Psoas muscle (tissue), 7 donors: ENCODE measurements at regions not wholly inside any gene's neighbourhood (a gene's known extent, or its start where the extent isn't known, plus 50 kb on each side); places are given as distances from the start of the nearest gene placed in this dataset.

Source experiments
- ATAC-seq, 4 donors: fragments of 200-7000 bp; cut with Tn5 transposase; one replicate each; pipeline ENCODE4 v1.9.1; 2020; ENCODE audit warnings: moderate library complexity in 3 of 4, mild to moderate bottlenecking in 2 of 4
- DNase-seq, 2 donors: peaks; one replicate each; pipeline ENCODE4 v3.0.0-alpha.2; 2020
- H3K27ac ChIP-seq: fragments of 200-600 bp; one replicate; pipeline ENCODE4 v1.8.0; 2022
- H3K27me3 ChIP-seq, 3 donors: fragments of 200-600 bp in 1 of 3; one replicate each; pipeline versions ENCODE4 v1.6.1 to v1.8.0; 2013 to 2022; ENCODE audit warnings: low read length in 2 of 3, mild to moderate bottlenecking in 2 of 3, moderate library complexity in 1 of 3; ENCODE audit not compliant: insufficient read depth in 3 of 3
- H3K36me3 ChIP-seq, 2 donors: fragments of 200-600 bp in 1 of 2; one replicate each; pipeline versions ENCODE4 v1.6.1 to v1.8.0; 2013 to 2022; ENCODE audit warnings: low read depth in 1 of 2, mild to moderate bottlenecking in 1 of 2, moderate library complexity in 1 of 2; ENCODE audit not compliant: insufficient read depth in 1 of 2
- H3K4me1 ChIP-seq: fragments of 200-600 bp; one replicate; pipeline ENCODE4 v1.8.0; 2022
- H3K4me3 ChIP-seq: fragments of 200-600 bp; one replicate; pipeline ENCODE4 v1.8.0; 2022; ENCODE audit warnings: mild to moderate bottlenecking
- H3K9me3 ChIP-seq: fragments of 200-600 bp; one replicate; pipeline ENCODE4 v1.8.0; 2022
- CTCF ChIP-seq: fragments of 200-600 bp; IDR thresholded peaks from one replicate; pipeline ENCODE4 v1.8.0; 2022; ENCODE audit warnings: antibody characterized with exemption
- WGBS, 3 donors: extraction: QIAGEN DNeasy Blood & Tissue Kit; methylation state at CpG; one replicate each; pipeline versions ENCODE4 v1.1.6 to v1.1.7; 2013; 5-methylcytosine and 5-hydroxymethylcytosine counted together
- intact Hi-C, 2 donors: fragments of 100-400 bp; cut with DNase I; formaldehyde crosslinking; loops; one replicate each; pipeline versions ENCODE4 v1.11.0 to v1.14.2; 2022
- donor health status: healthy with polysubstance abuse.
- donor health status: DM: no; HTN: no; CAD: no; lungs with moderate emphysema.
- donor health status: Bipolar disorder and iron deficiency.
- donor health status: healthy.
- donor health status: DM: yes; HTN: yes; CAD: no.
- donor health status: DM: no; HTN: no; CAD: no.
- donor health status: DM: yes; HTN: yes; CAD: no.

- Histone ChIP-seq H3K36me3 (no peaks in the 10 kb centered on the region), H3K27ac (no peak overlapping the region), H3K9me3 (no peaks in the 10 kb centered on the region), H3K27me3 (no peaks in the 10 kb centered on the region), H3K4me1 (no peaks in the 10 kb centered on the region), H3K4me3 (no peak overlapping the region)
- no peak for TF ChIP-seq CTCF
- intact Hi-C loops: no loop called here
- ATAC-seq: no peak
- no peak for DNase-seq
Measured at GRCh38 chr7:96578606-96579005, 131.0 kb downstream of the SEM1 start.

DNA sequence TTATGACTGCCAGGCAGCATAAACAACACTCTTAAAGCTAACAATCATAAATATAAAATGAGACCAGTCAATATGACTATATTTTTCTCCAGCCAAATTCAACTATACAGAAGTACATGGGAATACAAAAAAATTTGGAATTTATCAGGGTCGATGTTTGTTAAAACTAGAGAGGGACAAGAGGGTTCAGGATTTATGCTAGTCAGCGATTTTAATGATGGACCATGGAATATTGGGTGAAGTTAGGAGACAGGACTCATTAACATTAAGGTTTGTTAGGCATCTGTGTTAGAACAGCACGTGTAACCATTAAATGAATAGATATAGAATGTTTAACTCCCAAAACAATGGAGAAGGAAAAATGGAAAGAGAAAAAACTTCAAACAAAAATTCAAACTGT lies 146.2 kb downstream of the SEM1 start:
- H3K4me1 ChIP-seq: no peaks in the 10 kb centered on the region
- TF ChIP-seq CTCF: no peak
- H3K36me3 ChIP-seq: no peaks in the 10 kb centered on the region
- H3K9me3 ChIP-seq: no peaks in the 10 kb centered on the region
- no peaks in the 10 kb centered on the region for H3K27me3 ChIP-seq
- ATAC-seq (no peak), DNase-seq (no peak)
- WGBS, 3 donors: 77 to 86% (median 77%) methylated on average over 3 of the region's 3 CpGs
- intact Hi-C loops: no loop called here
- H3K4me3 ChIP-seq: no peak overlapping the region
- no peak overlapping the region for H3K27ac ChIP-seq

- TF ChIP-seq CTCF: no peak
- intact Hi-C loops: no loop called here
- ATAC-seq (no peak), DNase-seq (no peak)
- Histone ChIP-seq H3K4me3 (no peak overlapping the region), H3K36me3 (no peaks in the 10 kb centered on the region), H3K4me1 (no peaks in the 10 kb centered on the region), H3K9me3 (no peaks in the 10 kb centered on the region), H3K27me3 (no peaks in the 10 kb centered on the region), H3K27ac (no peak overlapping the region)
Measured at GRCh38 chr7:96562966-96563365, 146.7 kb downstream of the SEM1 start.

DNA sequence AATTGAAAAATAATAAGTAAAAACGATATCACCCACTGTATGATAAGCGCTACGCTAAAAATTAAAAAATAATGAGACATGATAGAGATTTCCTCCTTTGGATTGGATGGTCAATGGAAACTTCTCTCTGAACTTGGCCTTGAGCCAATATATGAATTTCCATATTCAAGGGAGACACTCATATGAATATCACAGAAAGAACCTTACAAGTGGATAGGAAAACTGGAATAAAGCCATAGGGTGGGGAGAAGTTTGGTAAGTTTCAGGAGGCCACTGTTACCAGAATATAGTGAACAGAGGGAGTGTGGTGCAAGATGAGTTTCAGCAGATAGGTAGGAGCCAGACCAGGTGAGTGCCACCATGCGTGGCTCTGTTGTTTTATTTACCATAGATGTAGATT lies 147.2 kb downstream of the SEM1 start:
- H3K9me3 ChIP-seq: no peaks in the 10 kb centered on the region
- no peak overlapping the region for H3K27ac ChIP-seq
- no peak for ATAC-seq
- DNase-seq: no peak
- TF ChIP-seq CTCF: no peak
- no peaks in the 10 kb centered on the region for H3K36me3 ChIP-seq
- H3K4me1 ChIP-seq: no peaks in the 10 kb centered on the region
- H3K4me3 ChIP-seq: no peak overlapping the region
- H3K27me3 ChIP-seq: no peaks in the 10 kb centered on the region
- 68 to 71% (median 70%) methylated on average over 4 of the region's 4 CpGs for WGBS, 3 donors
- intact Hi-C loops: no loop called here

DNA sequence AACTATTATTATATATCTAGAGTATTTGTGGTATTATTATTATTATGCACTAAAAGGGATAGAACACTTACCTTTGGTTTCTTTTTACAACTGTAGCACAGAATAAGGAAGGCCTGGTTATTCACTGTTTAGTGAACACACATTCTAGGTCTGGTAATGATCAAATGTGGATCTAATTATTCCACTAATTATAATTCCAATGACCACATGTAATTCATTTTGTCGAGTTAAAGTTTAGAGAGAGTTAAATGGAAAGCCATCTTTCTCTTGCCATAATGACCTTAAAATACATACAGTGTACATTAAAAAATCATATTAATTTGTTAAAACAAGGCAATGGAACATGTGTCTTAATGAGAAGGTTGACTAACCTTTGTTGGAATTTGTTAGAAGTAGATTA lies 147.8 kb downstream of the SEM1 start:
- intact Hi-C loops: no loop called here
- Histone ChIP-seq H3K36me3 (no peaks in the 10 kb centered on the region), H3K27ac (no peak overlapping the region), H3K9me3 (no peaks in the 10 kb centered on the region), H3K4me3 (no peak overlapping the region), H3K27me3 (no peaks in the 10 kb centered on the region), H3K4me1 (no peaks in the 10 kb centered on the region)
- WGBS, 3 donors: 86 to 87% (median 86%) methylated on average over 1 of the region's 1 CpG
- no peak for TF ChIP-seq CTCF
- ATAC-seq (no peak), DNase-seq (no peak)
